ENCODE measurements at regions not wholly inside any gene's neighbourhood (a gene's known extent, or its start where the extent isn't known, plus 50 kb on each side); places are given as distances from the start of the nearest gene placed in this dataset.
A peak's percentile ranks its signal among the peaks of the same experiment; 100 is the strongest.

- H3K4me1 Mint-ChIP-seq (ENCODE audit: insufficient read depth, unreplicated experiment), result peaks cover 9% of the 10 kb centered on the region
- H3K9me3 Mint-ChIP-seq (ENCODE audit: unreplicated experiment), result no peaks in the 10 kb centered on the region
- no peak overlapping the region for H3K4me3 Mint-ChIP-seq (ENCODE audit: unreplicated experiment)
- peaks cover 4% of the 10 kb centered on the region for H3K36me3 Mint-ChIP-seq (ENCODE audit: insufficient read depth, unreplicated experiment)
- no peak for DNase-seq (ENCODE audit: unreplicated experiment)
- CTCF ChIA-PET, result interaction anchor here (0.7 to 1.3 kb wide), 3 partner anchors 74 to 556 kb away, joined by 3 to 4 read pairs (median 4); no protein-coding TSS in a partner anchor
- no TSS peak for BruUV-seq (replicated peaks)
- no peaks in the 10 kb centered on the region for H3K27me3 Mint-ChIP-seq (ENCODE audit: insufficient read depth, unreplicated experiment)
- POLR2A ChIA-PET, result no interaction called here
- TF ChIP-seq CTCF (IDR thresholded peaks at IDR 0.05; ENCODE audit: unreplicated experiment), result no peak
- intact Hi-C loops (cut with micrococcal nuclease), result no loop called here
- no peak overlapping the region for H3K27ac Mint-ChIP-seq (ENCODE audit: low read depth, unreplicated experiment)
Observed at GRCh38 chr3:177374323-177374722, 177.0 kb upstream of the TBL1XR1 start.

GRCh38 chr3:177375316-177375715 is 178.0 kb upstream of the TBL1XR1 start:
- Mint-ChIP-seq H3K4me3 (ENCODE audit: unreplicated experiment) (no peak overlapping the region), H3K27me3 (ENCODE audit: insufficient read depth, unreplicated experiment) (no peaks in the 10 kb centered on the region), H3K36me3 (ENCODE audit: insufficient read depth, unreplicated experiment) (peaks cover 4% of the 10 kb centered on the region), H3K4me1 (ENCODE audit: insufficient read depth, unreplicated experiment) (peaks cover 9% of the 10 kb centered on the region), H3K27ac (ENCODE audit: low read depth, unreplicated experiment) (no peak overlapping the region), H3K9me3 (ENCODE audit: unreplicated experiment) (no peaks in the 10 kb centered on the region)
- CTCF ChIA-PET, result interaction anchor here (1.1 kb wide), 1 partner anchor 135 kb away, joined by 3 read pairs; no protein-coding TSS in a partner anchor
- intact Hi-C loops (cut with micrococcal nuclease), result no loop called here
- POLR2A ChIA-PET, result no interaction called here
- no peak for TF ChIP-seq CTCF (IDR thresholded peaks at IDR 0.05; ENCODE audit: unreplicated experiment)
- DNase-seq (ENCODE audit: unreplicated experiment), result no peak
- BruUV-seq (replicated peaks), result no TSS peak

- POLR2A ChIA-PET, result interaction anchor here (0.6 to 1.4 kb wide), 8 partner anchors 9 to 326 kb away, joined by 3 to 7 read pairs (median 4); no protein-coding TSS in a partner anchor
- intact Hi-C loops (cut with micrococcal nuclease), result no loop called here
Observed at GRCh38 chr3:177377166-177377565, 179.9 kb upstream of the TBL1XR1 start.

GRCh38 chr3:177378168-177378567 is 180.9 kb upstream of the TBL1XR1 start:
- peaks cover 4% of the 10 kb centered on the region for H3K36me3 Mint-ChIP-seq (ENCODE audit: insufficient read depth, unreplicated experiment)
- intact Hi-C loops (cut with micrococcal nuclease), result no loop called here
- BruUV-seq (replicated peaks), result no TSS peak

More at GRCh38 chr3:177377166-177377565, 179.9 kb upstream of the TBL1XR1 start:
- H3K4me1 Mint-ChIP-seq (ENCODE audit: insufficient read depth, unreplicated experiment), result peaks cover 9% of the 10 kb centered on the region
- H3K9me3 Mint-ChIP-seq (ENCODE audit: unreplicated experiment), result peaks cover 3% of the 10 kb centered on the region
- no peaks in the 10 kb centered on the region for H3K27me3 Mint-ChIP-seq (ENCODE audit: insufficient read depth, unreplicated experiment)
- no peak for TF ChIP-seq CTCF (IDR thresholded peaks at IDR 0.05; ENCODE audit: unreplicated experiment)
- peaks cover 4% of the 10 kb centered on the region for H3K36me3 Mint-ChIP-seq (ENCODE audit: insufficient read depth, unreplicated experiment)
- peak; percentile 78 for DNase-seq (ENCODE audit: unreplicated experiment)
- CTCF ChIA-PET, result interaction anchor here (0.7 kb wide), 1 partner anchor 983 kb away, joined by 3 read pairs; no protein-coding TSS in a partner anchor
- no peak overlapping the region for H3K4me3 Mint-ChIP-seq (ENCODE audit: unreplicated experiment)
- H3K27ac Mint-ChIP-seq (ENCODE audit: low read depth, unreplicated experiment), result no peak overlapping the region
- BruUV-seq (replicated peaks), result no TSS peak

More at GRCh38 chr3:177378168-177378567, 180.9 kb upstream of the TBL1XR1 start:
- TF ChIP-seq CTCF (IDR thresholded peaks at IDR 0.05; ENCODE audit: unreplicated experiment), result no peak
- H3K4me1 Mint-ChIP-seq (ENCODE audit: insufficient read depth, unreplicated experiment), result peaks cover 9% of the 10 kb centered on the region
- DNase-seq (ENCODE audit: unreplicated experiment), result no peak
- H3K27ac Mint-ChIP-seq (ENCODE audit: low read depth, unreplicated experiment), result no peak overlapping the region
- peaks cover 8% of the 10 kb centered on the region for H3K9me3 Mint-ChIP-seq (ENCODE audit: unreplicated experiment)
- POLR2A ChIA-PET, result interaction anchor here (1.4 kb wide), 1 partner anchor 183 kb away, joined by 4 read pairs; no protein-coding TSS in a partner anchor
- CTCF ChIA-PET, result no interaction called here
- H3K27me3 Mint-ChIP-seq (ENCODE audit: insufficient read depth, unreplicated experiment), result no peaks in the 10 kb centered on the region
- H3K4me3 Mint-ChIP-seq (ENCODE audit: unreplicated experiment), result no peak overlapping the region
